DMS 273 treated with DMSO at 0.1 percent for 48 hours (cell line): ENCODE measurements at regions not wholly inside any gene's neighbourhood (a gene's known extent, or its start where the extent isn't known, plus 50 kb on each side); places are given as distances from the start of the nearest gene placed in this dataset.
"Not testable (repeated sequence)": the region's sequence is repeated elsewhere in the genome, so short reads cannot be mapped to it uniquely, and the experiment has no call there.

ENCODE experiments used
- DNase-seq: peaks from one replicate; lab custom pipeline; 2025; lab: John Stamatoyannopoulos, UW

GRCh38 chr14:71396050-71396677, 488.9 kb downstream of the PCNX1 start:
- DNase-seq, result no peak

- no peak for DNase-seq
Observed at GRCh38 chr14:71397371-71397770, 490.1 kb downstream of the PCNX1 start.

- no peak for DNase-seq
Observed at GRCh38 chr14:71398450-71398849, 491.2 kb downstream of the PCNX1 start.

GRCh38 chr14:71399057-71399487, 491.8 kb downstream of the PCNX1 start:
- DNase-seq, result no peak

- no peak for DNase-seq
Observed at GRCh38 chr14:71400871-71401321, 493.6 kb downstream of the PCNX1 start.

- not testable (repeated sequence) for DNase-seq
Observed at GRCh38 chr14:71402415-71402814, 495.2 kb downstream of the PCNX1 start.

- peak; percentile 15 for DNase-seq
Observed at GRCh38 chr14:71403656-71404055, 496.4 kb downstream of the PCNX1 start.

- DNase-seq, result no peak
Observed at GRCh38 chr14:71405676-71406075, 498.4 kb downstream of the PCNX1 start.

- DNase-seq, result no peak
Observed at GRCh38 chr14:71408362-71409030, 501.2 kb downstream of the PCNX1 start.

- DNase-seq, result no peak
Observed at GRCh38 chr14:71410578-71411284, 503.5 kb downstream of the PCNX1 start.

GRCh38 chr14:71411285-71411595, 504.0 kb downstream of the PCNX1 start:
- no peak for DNase-seq

- no peak for DNase-seq
Observed at GRCh38 chr14:71411738-71412137, 504.5 kb downstream of the PCNX1 start.

GRCh38 chr14:71414631-71415403, 507.6 kb downstream of the PCNX1 start:
- DNase-seq, result no peak

GRCh38 chr14:71415404-71415690, 508.1 kb downstream of the PCNX1 start:
- DNase-seq, result no peak

- no peak for DNase-seq
Observed at GRCh38 chr14:71416392-71416791, 509.1 kb downstream of the PCNX1 start.

- DNase-seq, result no peak
Observed at GRCh38 chr14:71418532-71419245, 511.4 kb downstream of the PCNX1 start.

- no peak for DNase-seq
Observed at GRCh38 chr14:71423481-71423880, 508.7 kb upstream of the RGS6 start.

- DNase-seq, result no peak
Observed at GRCh38 chr14:71424941-71425340, 507.3 kb upstream of the RGS6 start.

GRCh38 chr14:71426001-71426400, 506.2 kb upstream of the RGS6 start:
- no peak for DNase-seq

- no peak for DNase-seq
Observed at GRCh38 chr14:71429902-71430301, 502.3 kb upstream of the RGS6 start.

GRCh38 chr14:71430321-71430677, 501.9 kb upstream of the RGS6 start:
- DNase-seq, result no peak

- no peak for DNase-seq
Observed at GRCh38 chr14:71430678-71431376, 501.4 kb upstream of the RGS6 start.
